GM12874 (cell line): ENCODE measurements at regions not wholly inside any gene's neighbourhood (a gene's known extent, or its start where the extent isn't known, plus 50 kb on each side); places are given as distances from the start of the nearest gene placed in this dataset.

Experiments
- CTCF ChIP-seq: IDR thresholded peaks from 2 replicates; pipeline ENCODE4 v1.5.1; 2011; ENCODE audit warnings: low read depth, mild to moderate bottlenecking, control low read depth, low read length, moderate library complexity; ENCODE audit not compliant: insufficient read depth

DNA sequence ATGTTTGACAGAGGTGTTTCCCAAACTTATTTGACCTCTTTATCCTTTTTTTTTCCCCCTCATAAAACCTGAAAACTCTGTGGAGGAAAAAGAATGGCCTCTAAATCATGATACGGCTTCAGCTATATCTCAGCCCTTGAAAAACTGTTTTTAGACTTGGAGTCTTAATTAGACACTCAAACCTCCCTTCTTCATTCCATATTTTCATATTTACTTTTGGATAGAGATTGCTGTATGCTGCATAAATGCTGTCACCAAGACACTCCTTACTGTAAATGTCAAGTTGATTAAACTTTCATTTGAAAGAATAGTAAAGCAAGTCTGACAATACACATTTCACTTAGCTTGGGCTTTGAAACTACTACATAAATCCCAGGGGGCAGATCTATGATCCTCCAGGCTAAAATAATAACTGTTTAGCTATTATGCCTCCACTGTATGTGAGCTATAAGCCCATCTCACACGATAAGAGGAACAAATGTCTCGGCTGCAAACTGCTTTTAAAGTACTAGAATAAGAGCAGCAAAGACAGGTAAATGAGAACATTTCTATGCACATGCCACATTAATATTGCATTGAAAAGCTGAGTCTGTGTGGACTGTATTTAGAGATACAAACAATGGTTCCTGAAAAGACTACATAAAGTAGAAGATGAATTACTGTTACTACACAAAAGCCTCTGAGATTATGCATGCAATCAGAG lies 141.3 kb upstream of the HMGN3 start:
- TF ChIP-seq CTCF, result no peak

DNA sequence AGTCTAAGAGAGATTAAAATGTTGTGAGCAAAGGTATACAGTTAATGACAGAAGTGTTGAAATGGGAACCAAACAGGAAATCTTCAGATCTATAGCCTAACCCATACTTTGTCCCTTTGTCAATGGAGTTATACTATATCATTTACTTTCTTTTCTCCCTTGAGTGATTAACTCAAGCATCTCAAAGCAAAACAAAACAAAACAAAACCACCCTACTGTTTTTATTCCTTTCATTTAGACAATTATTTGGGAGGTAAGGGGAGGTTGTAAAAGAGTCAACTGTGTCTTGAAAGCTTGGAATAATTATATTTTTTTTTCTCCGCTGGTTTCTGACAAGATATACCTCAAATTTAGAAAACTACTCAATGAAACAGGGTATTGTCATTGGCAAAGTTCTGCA lies 139.8 kb upstream of the HMGN3 start:
- no peak for TF ChIP-seq CTCF

DNA sequence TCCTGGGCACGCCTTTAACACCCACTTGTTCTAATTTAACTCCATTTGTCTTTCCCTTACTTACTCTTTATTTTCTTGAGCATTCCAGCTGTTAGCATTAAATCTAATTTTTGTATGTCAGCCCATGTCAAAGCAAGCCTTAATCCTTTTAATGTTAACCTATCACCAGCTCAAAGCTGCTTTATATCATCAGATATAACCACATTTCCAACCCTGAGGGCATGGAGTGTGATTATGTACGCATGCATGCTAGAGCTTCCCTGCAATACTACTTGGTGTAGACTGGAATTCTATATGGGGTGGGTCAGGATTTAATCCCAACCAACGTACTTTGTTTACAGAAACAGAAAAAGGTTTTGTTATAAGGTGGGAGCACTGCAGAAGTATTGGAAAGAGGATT lies 139.4 kb upstream of the HMGN3 start:
- no peak for TF ChIP-seq CTCF

DNA sequence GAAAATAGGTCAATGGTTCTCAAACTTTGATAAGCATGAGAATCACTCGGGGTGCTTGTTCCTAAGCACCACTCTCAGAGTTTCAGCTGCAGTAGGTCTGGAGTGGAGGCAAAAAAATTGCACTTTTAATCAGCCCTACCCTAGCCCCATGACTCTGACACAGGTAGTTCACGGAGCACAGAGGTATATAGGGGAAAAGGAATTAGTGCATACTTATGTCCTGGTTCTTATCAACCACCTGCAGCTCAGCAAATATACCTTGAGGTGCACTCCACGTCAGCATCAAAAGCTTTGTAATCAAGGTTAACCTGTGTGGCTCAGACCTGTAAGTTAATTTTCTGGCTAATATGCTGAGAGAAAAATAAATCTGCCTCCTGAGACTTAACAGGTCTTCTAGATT lies 138.8 kb upstream of the HMGN3 start:
- no peak for TF ChIP-seq CTCF

DNA sequence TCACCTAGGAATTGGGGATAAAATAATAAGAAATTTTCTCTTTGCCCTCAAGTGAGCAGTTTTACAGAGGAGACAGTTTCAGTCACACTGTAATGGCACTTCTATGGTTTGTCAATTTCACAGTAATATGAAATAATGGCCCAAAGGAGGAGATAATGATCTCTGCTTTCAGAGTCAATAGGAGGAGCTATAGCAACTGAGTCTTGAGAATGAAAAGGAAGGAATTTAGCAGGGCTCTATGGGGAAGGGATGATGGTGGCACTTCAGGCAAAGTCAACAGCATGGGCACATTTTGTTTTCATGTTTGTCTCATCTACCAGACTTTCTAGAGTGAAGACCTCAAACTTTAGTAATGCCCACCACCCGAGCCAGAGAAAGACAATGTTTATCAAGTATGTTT lies 138.3 kb upstream of the HMGN3 start:
- TF ChIP-seq CTCF, result no peak

DNA sequence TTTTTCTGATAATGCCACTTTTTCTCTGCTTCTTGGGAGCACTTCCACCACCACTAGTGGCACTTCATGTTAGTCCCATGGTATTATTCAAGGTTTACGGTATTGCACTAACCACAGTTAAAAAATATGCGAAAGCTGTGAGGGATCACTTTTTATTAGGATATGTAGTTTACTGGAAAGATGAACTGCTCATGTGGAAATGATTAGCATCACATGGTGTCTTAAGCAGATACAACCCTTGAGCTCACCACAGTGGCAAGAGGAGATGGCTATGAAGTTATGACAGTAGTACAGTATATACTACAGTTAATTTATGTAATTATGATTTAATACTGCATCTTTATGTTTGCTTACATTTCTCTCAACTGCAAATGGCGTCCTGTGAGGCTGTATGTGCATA lies 134.5 kb upstream of the HMGN3 start:
- no peak for TF ChIP-seq CTCF

GRCh38 chr6:79353226-79353625 lies 118.7 kb upstream of the HMGN3 start:
- no peak for TF ChIP-seq CTCF

GRCh38 chr6:79338493-79338892 lies 104.0 kb upstream of the HMGN3 start:
- TF ChIP-seq CTCF, result no peak
